GM12864 (cell line): ENCODE measurements at regions not wholly inside any gene's neighbourhood (a gene's known extent, or its start where the extent isn't known, plus 50 kb on each side); places are given as distances from the start of the nearest gene placed in this dataset.
A peak's percentile ranks its signal among the peaks of the same experiment; 100 is the strongest.

Source experiments
- DNase-seq: peaks from one replicate; pipeline ENCODE4 v3.0.0-alpha.2; 2011; ENCODE audit warnings: low read depth
- H3K4me3 ChIP-seq: 2 replicates; pipeline ENCODE4 v1.5.1; 2011; ENCODE audit warnings: mild to moderate bottlenecking, low read depth, low read length, control low read depth
- CTCF ChIP-seq: IDR thresholded peaks from 2 replicates; pipeline ENCODE4 v1.5.1; 2011; ENCODE audit warnings: low read depth, mild to moderate bottlenecking, moderate library complexity, low read length, control low read depth, inconsistent platforms; ENCODE audit errors: missing control alignments

- peak; percentile 53 for TF ChIP-seq CTCF
- peak; percentile 10 for DNase-seq
- no peak overlapping the region for H3K4me3 ChIP-seq
These were observed 125.7 kb upstream of the CXADR start for GRCh38 chr21:17387030-17387617.

GRCh38 chr21:17388226-17388625, 124.6 kb upstream of the CXADR start:
- DNase-seq = no peak
- H3K4me3 ChIP-seq = no peak overlapping the region
- TF ChIP-seq CTCF = no peak

- H3K4me3 ChIP-seq = no peak overlapping the region
- DNase-seq = no peak
- no peak for TF ChIP-seq CTCF
These were observed 123.5 kb upstream of the CXADR start for GRCh38 chr21:17389311-17389710.

GRCh38 chr21:17390569-17390968, 122.3 kb upstream of the CXADR start:
- TF ChIP-seq CTCF = no peak
- no peak for DNase-seq
- H3K4me3 ChIP-seq = no peak overlapping the region

- no peak overlapping the region for H3K4me3 ChIP-seq
- no peak for TF ChIP-seq CTCF
- DNase-seq = no peak
These were observed 121.0 kb upstream of the CXADR start for GRCh38 chr21:17391811-17392340.

GRCh38 chr21:17393413-17393812, 119.4 kb upstream of the CXADR start:
- H3K4me3 ChIP-seq = no peak overlapping the region
- no peak for TF ChIP-seq CTCF
- no peak for DNase-seq

GRCh38 chr21:17396948-17397347, 115.9 kb upstream of the CXADR start:
- no peak for DNase-seq
- no peak overlapping the region for H3K4me3 ChIP-seq
- no peak for TF ChIP-seq CTCF
